Mesenteric fat pad (tissue), 1 donor: ENCODE measurements at regions not wholly inside any gene's neighbourhood (a gene's known extent, or its start where the extent isn't known, plus 50 kb on each side); places are given as distances from the start of the nearest gene placed in this dataset.
"Not testable (repeated sequence)": the region's sequence is repeated elsewhere in the genome, so short reads cannot be mapped to it uniquely, and the experiment has no call there.

Source experiments
- DNase-seq: peaks from one replicate; pipeline ENCODE4 v3.0.0-alpha.2; 2020; ENCODE audit warnings: low spot score
- donor health status: DM: yes; HTN: yes; CAD: no.

DNA sequence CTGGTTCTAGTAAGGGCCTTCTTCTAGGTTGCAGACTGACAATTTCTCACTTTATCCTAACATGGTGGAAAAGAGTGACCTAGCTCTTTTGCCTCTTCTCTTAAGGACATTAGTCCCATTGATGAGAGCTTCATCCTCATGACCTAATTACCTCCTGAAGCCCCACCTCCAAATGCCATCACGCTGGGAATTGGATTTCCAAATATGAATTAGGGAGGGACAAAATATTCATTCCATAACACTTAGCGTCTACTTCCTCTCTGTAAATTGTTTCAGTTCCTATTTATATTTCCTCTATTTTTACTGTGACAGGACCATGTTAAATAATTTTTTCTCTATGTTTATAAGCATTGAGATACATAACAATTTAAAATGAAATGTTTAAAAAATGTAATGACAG lies 408.8 kb downstream of the CDH10 start:
- no peak for DNase-seq

DNA sequence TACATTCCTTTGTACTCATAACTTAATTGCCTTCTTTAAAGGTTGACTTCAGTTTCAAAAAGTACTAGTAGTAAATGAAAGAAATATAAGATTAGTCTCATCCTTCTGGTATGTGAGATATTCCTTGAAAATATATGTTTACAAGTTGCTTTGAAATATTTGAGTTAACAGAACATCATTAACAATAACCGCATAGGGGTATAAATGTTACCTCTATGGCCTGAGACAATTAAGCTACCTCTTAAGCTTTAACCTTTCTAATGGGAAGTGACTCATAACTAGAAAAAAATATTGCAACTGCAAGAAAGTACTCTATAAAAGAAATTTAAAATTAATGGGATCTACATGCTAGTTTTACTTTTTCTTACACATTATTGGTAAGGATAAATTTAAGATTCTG lies 399.0 kb downstream of the CDH10 start:
- no peak for DNase-seq

DNA sequence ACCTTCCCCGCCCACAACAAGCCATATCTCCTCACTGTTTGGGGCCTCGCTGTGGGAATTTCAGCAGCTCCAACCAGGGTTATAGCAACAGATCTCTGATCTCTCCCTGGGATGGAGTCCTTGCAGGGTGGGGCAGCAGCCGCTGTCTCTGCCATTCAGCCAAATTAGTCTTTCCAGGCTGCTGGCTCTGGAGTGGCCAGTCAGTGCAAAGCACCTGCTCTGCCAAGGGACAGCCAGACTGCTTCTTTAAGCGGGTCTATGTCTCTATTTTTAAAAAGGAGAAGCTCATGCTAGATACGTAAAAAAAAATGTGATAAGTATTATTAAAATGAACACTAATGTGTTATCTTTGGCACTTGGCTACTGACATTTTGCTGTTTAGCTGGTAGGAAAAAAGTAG lies 380.2 kb downstream of the CDH10 start:
- DNase-seq, result no peak

DNA sequence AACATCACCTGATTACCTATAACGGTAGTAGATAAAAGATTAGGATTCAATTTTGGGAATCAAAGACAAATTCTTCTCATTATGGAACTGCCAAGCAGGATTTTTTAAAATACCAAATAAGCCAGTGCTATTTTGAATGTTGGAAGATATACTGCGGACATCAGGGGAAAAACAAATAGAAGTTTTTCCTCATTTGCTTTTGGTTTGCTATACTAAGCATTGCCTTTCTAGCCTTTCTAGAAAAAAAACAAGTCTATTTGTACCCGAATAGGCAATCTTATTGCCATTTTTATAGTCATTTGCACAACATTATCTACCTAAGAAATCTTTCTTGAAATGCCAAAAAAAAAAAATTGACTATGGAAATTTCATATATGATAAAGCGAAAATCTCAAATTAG lies 379.5 kb downstream of the CDH10 start:
- no peak for DNase-seq

DNA sequence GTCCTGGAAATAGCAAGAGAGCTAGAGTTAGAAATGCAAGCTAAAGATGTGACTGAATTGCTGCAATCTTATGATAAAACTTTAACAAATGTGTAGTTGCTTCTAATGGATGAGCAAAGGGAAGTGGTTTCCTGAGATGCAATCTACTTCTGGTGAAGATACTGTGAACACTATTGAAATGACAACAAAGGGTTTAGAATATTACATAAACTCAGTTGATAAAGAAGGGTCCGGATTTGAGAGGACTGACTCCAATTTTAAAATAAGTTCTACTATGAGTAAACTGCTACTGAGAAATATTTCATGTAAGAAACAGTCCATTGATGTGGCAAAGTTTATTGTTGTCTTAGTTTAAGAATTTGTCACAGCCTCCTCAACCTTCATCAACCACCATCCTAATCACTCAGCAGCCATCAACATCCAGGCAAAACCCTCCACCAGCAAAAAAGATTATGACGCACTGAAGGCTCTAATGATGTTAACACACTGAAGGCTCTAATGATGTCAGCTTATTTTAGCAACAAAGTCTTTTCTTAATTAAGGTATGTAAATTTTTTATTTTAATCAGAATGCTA lies 376.2 kb downstream of the CDH10 start:
- DNase-seq, result no peak

DNA sequence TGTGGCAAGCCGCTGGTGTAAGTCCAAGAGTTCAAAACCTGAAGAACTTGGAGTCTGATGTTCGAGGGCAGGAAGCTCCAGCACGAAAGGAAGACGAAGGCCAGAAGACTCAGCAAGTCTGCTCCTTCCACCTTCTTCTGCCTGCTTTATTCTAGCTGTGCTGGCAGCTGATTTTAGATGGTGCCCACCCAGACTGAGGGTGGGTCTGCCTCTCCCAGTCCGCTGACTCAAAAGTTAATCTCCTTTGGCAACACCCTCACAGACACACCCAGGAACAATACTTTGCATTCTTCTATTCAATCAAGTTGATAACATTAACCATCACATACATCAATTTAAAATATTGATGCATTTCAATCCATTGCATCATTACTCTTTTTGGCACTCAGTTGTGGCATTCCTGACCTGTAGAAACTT lies 373.1 kb downstream of the CDH10 start:
- not testable (repeated sequence) for DNase-seq

DNA sequence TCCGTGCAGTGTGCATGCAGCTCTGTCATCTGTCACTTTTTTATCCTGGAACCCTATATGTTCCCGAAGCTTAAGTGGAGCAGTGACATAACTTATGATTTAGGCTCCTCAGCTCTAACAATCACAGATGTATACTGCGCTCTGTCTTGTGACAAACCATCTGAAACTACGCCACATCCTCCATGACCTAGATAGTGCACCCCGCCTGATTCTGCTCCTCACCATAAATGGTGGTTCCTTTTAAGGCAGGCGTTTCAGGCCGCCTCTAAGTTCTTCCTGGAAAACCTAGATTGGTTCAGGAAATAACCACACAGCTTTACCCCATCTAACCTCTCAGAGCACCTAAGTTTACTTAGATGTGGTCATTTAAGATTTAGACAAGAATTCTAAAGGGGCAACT lies 372.0 kb downstream of the CDH10 start:
- DNase-seq, result no peak

DNA sequence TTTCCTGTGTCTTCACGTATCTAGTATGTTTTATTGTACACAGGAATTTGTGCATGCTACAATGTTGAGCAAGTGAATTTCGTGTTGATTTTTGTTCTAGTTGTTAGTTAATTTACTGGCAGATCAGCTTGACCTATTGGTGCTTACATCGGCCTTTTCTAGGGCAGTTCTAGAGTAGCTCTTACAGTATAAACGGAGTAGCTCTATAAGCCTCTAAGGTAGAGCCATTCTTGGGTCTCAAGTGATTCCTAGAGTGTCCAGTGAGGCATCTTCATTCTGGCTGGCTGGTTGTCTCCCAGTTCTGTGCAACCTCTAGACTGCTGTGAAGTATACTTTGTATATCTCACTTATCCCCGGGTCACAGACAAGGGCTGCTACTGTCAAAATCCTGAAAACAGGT lies 364.6 kb downstream of the CDH10 start:
- no peak for DNase-seq

DNA sequence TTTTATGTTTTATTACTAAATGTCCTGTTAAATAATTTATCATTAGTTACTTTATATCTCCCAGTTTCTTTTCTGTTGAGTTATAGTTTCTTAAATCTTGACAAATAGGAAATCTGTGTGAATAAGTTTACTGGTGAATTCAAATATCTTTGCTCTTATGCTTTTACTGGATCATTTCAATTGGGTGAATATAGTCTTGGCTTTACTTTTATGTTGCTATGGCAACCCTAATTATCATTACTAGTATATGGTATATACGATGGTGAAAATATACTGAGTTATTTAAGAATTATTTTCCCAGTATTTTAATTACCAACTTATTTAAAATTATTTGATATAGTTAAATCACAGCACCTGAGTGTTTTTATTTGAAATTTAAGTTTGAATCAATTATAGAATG lies 363.0 kb downstream of the CDH10 start:
- DNase-seq, result no peak

DNA sequence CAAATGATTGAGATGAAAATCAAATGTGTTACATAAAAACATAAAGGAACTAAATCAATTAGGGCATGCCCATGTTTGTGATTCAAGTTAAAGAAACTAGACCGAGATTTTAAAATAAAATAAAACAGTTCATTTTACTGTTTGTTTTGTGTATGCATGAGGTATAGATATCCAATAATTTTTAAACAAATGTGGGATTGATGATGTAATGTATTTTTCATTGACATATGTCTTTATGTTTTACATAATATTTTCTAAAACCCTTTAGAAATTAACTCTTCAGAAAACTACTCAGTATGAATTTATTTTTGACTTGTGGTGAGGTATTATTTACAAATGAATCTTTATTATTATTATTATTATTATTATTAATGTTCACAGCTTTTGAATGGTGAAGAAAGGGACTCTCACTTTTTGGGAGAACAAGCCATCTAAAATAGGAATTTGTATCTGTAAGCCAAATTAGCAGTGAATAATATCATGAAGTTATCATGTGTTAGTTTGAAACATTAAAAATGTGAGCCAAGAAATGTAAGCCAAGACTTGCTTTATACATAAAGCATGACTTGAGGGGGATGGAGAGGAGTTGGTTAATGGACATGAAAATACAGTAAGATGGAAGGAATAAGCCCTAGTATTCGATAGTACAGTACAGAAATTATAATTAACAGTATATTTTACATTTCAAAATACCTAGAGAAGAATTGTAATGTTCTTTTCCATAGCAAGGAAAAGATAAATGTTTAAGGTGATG lies 355.0 kb downstream of the CDH10 start:
- DNase-seq, result no peak

DNA sequence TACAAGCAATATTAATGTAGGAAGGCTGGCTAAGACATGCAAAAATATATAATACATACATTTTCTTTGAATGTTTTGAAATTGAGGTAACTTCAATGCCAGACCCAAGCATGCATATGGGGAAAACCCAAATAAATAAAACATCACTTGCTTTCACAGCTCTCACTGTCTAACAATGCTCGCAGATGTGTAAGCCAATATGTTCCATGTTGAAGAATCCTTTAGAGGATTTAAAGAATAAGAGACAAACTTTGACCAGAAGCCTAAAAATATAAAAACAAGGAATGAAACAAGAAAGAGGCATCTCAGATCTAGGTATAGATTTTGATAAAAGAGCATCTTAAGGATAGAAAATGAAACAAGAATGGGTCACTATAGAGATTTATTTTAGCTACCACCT lies 354.2 kb downstream of the CDH10 start:
- DNase-seq, result no peak

DNA sequence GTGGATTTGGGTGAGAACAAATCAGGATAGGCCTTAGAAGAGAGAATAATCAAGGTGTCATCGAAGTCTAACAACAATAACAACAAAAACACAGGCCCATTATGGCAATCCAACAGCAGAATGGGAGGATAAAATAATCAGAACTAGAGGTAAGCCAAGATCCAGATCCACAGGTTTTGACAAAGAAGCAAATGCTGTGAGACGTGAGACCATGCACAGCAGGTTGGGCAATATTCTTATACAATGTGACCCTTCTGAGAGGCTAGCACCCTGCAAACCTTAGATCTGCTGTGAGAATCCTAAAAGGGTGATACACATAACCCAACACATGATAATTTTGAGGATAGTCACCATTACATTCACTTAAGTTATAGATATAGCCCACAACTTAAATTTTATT lies 352.9 kb downstream of the CDH10 start:
- no peak for DNase-seq

DNA sequence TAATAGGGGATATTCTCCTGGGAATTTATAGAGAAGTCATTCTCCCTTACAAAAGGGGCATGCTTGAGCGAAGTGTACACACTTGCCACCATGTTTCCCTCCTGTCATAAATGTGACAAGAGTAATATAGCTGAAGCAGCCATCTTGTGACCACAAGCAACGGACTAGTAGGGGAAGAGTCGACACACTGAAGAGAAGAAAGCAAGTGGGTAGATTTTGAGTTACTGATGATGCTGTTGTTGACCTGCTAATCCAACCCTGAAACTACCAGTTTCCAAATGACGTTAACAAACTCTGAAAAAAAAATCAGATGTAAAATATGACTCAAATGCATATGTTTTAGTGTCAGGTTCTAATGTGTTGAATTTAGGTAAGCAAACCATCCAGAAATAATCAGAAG lies 350.4 kb downstream of the CDH10 start:
- DNase-seq, result no peak

DNA sequence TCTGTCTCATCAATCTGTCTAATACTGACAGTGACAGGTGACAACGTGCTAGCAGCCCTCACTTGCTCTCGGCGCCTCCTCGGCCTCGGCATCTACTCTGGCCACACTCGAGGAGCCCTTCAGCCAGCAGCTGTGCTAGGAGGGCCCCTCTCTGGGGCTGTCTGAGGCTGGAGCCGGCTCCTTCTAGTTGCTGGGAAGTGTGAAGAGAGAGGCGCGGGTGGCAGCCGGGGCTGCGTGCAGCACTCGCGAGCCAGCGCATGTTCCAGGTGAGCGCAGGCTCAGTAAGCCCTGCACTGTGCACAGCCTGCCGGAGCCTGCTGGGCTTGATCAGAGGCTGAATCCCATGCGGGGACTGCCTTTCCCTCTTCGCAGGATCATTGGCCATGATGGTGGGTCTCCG lies 330.7 kb downstream of the CDH10 start:
- no peak for DNase-seq

DNA sequence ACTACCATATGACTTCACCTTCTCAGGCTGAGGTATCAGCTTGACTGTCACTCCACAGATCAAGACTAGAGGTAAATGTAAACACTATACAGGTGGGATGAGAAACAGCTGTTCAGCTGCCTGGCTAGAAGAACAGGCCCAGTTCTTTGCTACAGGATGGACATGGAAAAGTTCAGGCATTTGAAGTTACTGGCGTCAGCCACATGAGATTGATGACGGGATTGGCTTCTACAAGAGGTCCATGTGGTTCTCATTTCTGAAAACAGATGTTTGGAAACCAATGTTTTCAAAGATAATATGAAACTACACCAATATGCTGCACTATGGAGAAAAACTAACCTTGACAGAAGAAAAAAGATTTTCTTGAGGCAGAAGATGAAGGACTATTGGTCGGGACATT lies 324.1 kb downstream of the CDH10 start:
- DNase-seq, result no peak

DNA sequence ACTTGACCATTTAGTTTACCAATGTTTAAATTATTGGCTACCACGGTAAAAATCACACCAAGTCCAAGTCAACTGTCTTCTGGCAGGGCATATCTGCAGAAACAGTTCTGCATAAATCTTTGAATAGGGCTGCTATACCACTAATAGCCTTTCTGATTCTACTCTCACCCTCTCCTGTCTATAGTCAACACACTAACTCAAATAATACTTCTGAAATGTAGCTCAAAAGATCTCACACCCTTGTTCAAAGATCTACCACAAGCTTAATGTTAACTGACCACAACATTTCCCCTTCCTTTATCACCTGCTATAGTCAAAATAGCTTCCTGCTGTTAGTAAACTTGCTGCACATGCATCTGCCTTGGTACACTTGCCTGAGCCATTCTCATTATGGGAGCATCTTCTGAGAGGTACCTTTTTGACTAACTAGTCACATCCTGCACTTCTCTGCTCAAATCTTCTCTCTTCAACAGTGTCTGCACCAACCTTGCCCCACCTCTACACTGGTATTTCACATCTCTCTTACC lies 319.4 kb downstream of the CDH10 start:
- no peak for DNase-seq

DNA sequence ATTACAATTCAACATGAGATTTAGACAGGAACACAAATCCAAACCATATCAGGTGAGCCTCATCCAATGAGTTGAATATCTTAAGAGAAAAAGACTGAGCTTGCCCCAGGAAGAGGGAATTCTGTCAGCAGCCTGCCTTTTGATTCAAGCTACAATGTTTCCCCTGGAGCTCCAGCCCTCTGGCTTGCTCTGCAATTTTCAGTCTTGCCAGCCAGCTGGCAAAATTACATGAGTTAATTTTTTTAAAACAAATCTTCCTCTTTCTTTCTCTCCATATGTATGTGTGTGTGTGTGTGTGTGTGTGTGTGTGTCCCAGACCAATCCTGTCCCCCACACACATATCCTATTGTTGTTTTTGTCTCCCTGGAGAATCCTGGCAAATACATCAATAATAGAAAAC lies 313.2 kb downstream of the CDH10 start:
- DNase-seq, result no peak

DNA sequence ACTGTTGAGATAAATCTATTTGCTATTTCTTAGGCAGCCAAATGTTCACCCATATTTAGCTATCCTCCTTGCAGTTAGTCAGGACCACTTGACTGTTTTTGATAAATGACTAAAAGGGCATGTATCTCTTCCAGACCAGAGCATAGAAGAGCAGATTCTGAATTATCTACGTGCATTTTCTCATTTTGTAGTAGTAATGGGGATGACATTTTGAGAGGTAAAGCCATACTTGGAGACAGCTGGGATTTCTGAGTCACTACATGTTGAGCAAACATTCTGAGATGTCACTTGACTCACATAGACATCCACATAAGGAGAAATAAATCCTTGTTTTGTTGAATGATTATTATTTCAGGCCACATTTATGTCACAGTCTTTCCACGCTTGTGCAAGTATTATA lies 297.6 kb downstream of the CDH10 start:
- no peak for DNase-seq

DNA sequence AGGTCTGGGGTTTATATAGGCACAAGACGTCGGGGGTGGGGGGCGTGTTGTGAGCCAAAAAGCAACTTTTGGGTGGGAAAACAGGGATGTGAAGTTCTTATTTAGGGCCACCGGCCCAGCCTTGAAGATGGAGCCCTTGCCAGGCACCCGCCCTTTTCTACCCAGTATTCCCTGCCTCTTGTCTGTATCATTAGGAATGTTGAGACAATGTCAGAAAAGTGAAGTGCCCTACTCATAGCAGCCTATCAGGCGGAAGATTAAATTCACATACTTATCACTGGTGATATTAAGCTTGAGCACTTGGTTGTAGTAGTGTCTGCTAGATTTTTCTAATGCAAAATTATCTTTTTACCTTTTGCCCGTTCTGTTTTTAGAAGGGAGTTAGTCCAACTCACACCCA lies 293.5 kb downstream of the CDH10 start:
- DNase-seq, result no peak

DNA sequence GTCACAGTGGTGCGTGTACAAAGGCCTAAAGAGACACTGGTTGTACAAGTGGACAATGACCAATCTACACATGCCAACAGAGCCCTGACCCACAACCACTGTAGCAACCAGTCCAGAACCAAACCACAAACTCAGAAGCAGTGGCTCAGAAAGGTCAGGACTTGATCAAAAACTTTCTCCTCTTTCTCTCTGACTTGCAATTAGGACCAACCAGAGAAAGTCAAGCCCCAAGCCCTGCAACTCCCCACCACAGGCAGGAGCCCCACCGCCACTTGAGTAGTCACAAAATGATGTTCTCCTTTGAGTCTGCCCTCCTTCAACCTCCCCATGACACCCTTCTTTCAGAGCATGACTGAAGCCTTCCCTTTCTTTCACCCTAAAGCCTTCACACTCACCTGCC lies 291.8 kb downstream of the CDH10 start:
- no peak for DNase-seq

DNA sequence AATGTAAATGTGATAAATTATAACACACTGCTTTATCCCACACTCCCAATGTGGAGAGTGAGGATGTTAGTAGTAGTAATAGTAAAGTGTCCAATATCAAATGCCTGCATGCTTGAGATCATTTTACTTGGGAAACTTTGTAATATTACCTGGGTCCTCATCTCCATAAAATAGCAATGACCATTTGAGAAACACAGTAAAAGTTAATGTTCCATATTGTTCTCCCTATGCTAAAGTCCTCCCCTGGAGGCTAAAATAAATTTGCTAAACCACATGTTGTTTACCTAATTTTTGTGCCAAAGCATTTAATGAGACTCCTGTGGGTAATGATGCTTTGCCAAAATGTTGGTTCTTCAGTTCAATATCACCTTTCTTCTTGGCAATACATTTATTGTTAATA lies 291.2 kb downstream of the CDH10 start:
- no peak for DNase-seq

DNA sequence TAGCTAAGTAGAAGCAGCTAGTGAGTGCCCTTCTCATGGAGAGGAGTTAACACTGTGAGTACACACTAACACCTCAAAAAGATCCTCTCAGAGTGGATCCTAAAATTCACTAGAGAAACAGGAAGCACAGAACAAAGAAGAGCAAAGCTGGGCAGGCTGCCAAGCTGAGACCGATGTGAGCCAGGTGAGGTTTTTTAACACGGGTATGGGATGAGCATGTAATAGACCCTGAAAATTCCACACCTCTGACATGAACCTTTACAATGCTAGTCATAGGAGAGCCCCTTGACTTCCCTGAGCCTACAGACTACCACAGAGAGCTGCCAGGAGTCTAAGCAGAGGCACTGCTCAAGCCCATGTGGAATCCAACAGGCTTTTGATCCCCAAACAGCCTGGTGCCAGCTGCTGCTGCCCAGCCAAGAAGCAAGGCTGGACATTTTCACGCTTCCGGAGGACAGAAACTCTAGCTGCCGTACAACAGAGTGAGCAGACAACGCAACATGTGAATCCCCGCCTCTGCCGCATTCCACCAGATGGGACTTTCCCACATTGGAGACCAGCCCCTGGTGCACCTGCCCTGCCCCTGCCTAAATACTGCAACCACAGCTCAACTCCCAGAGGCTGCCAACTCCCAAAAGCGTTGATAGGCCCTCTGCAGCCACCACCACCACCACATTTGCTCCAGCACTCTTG lies 280.8 kb downstream of the CDH10 start:
- DNase-seq, result no peak

DNA sequence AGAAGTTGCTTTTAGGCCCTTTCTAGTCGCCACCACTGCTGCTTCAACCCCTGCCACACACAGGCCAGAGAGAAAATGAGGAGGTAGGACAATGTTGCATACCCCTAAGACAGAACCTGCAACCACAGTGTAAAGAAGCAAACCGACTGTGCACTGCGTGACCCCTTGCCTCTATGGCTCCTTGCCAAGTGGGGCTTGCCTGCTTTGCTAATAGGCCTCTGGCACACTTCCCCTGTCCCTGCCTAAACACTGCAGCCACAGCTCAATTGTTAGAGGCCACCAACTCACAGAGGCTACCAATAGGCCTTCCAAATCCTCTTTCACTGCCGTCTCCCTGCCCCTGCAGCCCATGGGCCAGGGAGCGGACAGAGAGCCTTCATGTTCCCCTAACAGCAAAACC lies 280.1 kb downstream of the CDH10 start:
- DNase-seq, result no peak
